HG03439 (cell line): ENCODE measurements at regions not wholly inside any gene's neighbourhood (a gene's known extent, or its start where the extent isn't known, plus 50 kb on each side); places are given as distances from the start of the nearest gene placed in this dataset.

Experiments used
- ATAC-seq: cut with Tn5 transposase; IDR thresholded peaks from one replicate; pipeline ENCODE4 v1.9.1; 2021; ENCODE audit warnings: mild to moderate bottlenecking, moderate library complexity; ENCODE audit not compliant: unreplicated experiment

- ATAC-seq, result no peak
Observed at GRCh38 chr18:39549144-39549543, 1983.5 kb upstream of the CELF4 start.

GRCh38 chr18:39531659-39532058 lies 1966.1 kb upstream of the CELF4 start:
- no peak for ATAC-seq

- ATAC-seq, result no peak
Observed at GRCh38 chr18:39529358-39529757, 1963.8 kb upstream of the CELF4 start.

GRCh38 chr18:39527465-39527864 lies 1961.9 kb upstream of the CELF4 start:
- ATAC-seq, result no peak

- ATAC-seq, result no peak
Observed at GRCh38 chr18:39524370-39524769, 1958.8 kb upstream of the CELF4 start.

GRCh38 chr18:39523281-39523680 lies 1957.7 kb upstream of the CELF4 start:
- no peak for ATAC-seq

- ATAC-seq, result no peak
Observed at GRCh38 chr18:39521164-39521563, 1955.6 kb upstream of the CELF4 start.

- ATAC-seq, result no peak
Observed at GRCh38 chr18:39519741-39520140, 1954.1 kb upstream of the CELF4 start.

- ATAC-seq, result no peak
Observed at GRCh38 chr18:39515299-39515698, 1949.7 kb upstream of the CELF4 start.

GRCh38 chr18:39513186-39513585 lies 1947.6 kb upstream of the CELF4 start:
- no peak for ATAC-seq

GRCh38 chr18:39506581-39507330 lies 1941.2 kb upstream of the CELF4 start:
- no peak for ATAC-seq

GRCh38 chr18:39500306-39500705 lies 1934.7 kb upstream of the CELF4 start:
- no peak for ATAC-seq

GRCh38 chr18:39497821-39498220 lies 1932.2 kb upstream of the CELF4 start:
- no peak for ATAC-seq

GRCh38 chr18:39496986-39497385 lies 1931.4 kb upstream of the CELF4 start:
- ATAC-seq, result no peak

GRCh38 chr18:39494211-39494896 lies 1928.8 kb upstream of the CELF4 start:
- ATAC-seq, result no peak

- no peak for ATAC-seq
Observed at GRCh38 chr18:39491408-39491807, 1925.8 kb upstream of the CELF4 start.

- ATAC-seq, result no peak
Observed at GRCh38 chr18:39489431-39489830, 1923.8 kb upstream of the CELF4 start.

GRCh38 chr18:39487932-39488331 lies 1922.3 kb upstream of the CELF4 start:
- ATAC-seq, result no peak

GRCh38 chr18:39486268-39486667 lies 1920.7 kb upstream of the CELF4 start:
- ATAC-seq, result no peak

GRCh38 chr18:39485696-39486095 lies 1920.1 kb upstream of the CELF4 start:
- no peak for ATAC-seq

- no peak for ATAC-seq
Observed at GRCh38 chr18:39481281-39481680, 1915.7 kb upstream of the CELF4 start.

- ATAC-seq, result no peak
Observed at GRCh38 chr18:39480494-39481195, 1915.0 kb upstream of the CELF4 start.
